ENCODE measurements at regions not wholly inside any gene's neighbourhood (a gene's known extent, or its start where the extent isn't known, plus 50 kb on each side); places are given as distances from the start of the nearest gene placed in this dataset.

DNA sequence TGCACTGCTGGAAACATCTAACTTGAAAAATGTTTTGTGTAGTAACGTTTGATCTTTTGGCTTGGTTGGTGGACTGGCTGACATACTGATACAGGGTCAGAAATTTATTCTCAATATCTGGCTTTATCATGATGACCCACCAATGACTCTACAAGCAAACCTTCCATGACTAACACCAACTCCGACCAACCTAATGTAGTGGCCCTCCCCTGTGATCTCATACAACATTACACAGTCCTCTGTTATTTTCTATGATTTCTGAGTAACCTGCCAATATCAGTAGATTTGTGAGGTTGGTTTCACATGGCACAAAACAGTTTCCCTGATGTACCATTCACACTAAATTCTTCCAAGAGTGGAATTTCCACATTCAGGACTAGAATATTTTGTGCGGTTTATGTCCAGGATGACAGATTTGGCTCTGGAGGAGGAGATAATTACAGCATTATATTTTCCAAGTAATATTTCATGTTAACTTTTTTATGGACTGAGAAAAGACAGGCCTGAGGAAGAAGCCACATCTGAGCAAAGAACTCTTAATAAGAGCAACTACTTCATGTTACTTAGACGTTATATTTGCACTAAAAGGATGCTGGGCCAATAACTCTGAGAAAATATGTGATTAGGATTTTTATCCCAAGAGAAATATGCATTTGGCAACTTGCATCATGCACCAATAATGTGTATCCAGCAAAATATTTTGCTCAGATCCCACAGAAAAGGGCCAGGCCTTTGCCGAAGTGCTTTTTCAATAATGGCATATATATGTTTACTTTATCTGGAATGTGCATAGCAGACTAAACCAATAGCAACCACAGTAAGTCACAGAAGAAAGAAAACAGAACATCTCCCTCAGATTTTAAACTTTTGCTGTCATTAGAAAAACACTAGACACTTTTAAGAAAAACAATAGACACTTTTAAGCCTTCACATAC, 273.4 kb downstream of the KCNN2 start:
- WGBS = 93% methylated on average over 5 of the region's 5 CpGs
- Histone ChIP-seq H3K36me3 (ENCODE audit: control insufficient read depth in 2 of 2, insufficient read depth in 2 of 2, low read length in 1 of 2) (no peaks in the 10 kb centered on the region), H3K4me3 (ENCODE audit: low read length in 2 of 2) (no peak overlapping the region), H3K4me1 (ENCODE audit: control insufficient read depth in 2 of 2, insufficient read depth in 2 of 2, low read length in 2 of 2) (no peaks in the 10 kb centered on the region), H3K27ac (ENCODE audit: low read depth in 1 of 2, low read length in 1 of 2) (no peak overlapping the region), H3K9me3 (ENCODE audit: control insufficient read depth in 2 of 2, insufficient read depth in 1 of 2, low read length in 1 of 2) (no peaks in the 10 kb centered on the region), H3K27me3 (ENCODE audit: control insufficient read depth in 2 of 2, insufficient read depth in 1 of 2, low read length in 1 of 2) (no peaks in the 10 kb centered on the region)
- no peak for DNase-seq (ENCODE audit: low read depth in 6 of 9, low spot score in 9 of 9)

DNA sequence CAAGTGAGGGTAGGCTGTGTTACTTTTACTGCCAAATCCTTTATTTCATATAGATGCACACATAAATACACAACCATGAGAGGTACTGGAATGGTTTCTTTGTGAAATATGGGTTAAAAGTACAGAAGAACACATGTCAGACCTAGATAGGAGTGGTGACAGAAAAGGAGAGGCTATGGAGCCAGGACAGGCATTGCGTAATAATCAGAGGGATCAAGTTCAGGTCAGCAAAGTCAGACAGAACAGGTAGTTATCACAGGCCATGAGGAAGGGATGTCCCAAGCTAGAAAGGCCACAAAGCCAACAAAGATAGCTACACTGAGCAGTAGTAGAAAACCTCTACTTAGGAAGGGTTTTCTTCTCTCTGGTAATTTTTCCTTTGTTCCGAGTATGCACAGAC, 272.6 kb downstream of the KCNN2 start:
- H3K4me3 ChIP-seq (ENCODE audit: low read length in 2 of 2) = no peak overlapping the region
- no peaks in the 10 kb centered on the region for H3K9me3 ChIP-seq (ENCODE audit: control insufficient read depth in 2 of 2, insufficient read depth in 1 of 2, low read length in 1 of 2)
- H3K27me3 ChIP-seq (ENCODE audit: control insufficient read depth in 2 of 2, insufficient read depth in 1 of 2, low read length in 1 of 2) = no peaks in the 10 kb centered on the region
- no peaks in the 10 kb centered on the region for H3K4me1 ChIP-seq (ENCODE audit: control insufficient read depth in 2 of 2, insufficient read depth in 2 of 2, low read length in 2 of 2)
- no peaks in the 10 kb centered on the region for H3K36me3 ChIP-seq (ENCODE audit: control insufficient read depth in 2 of 2, insufficient read depth in 2 of 2, low read length in 1 of 2)
- no peak overlapping the region for H3K27ac ChIP-seq (ENCODE audit: low read depth in 1 of 2, low read length in 1 of 2)
- 94% methylated on average over 2 of the region's 2 CpGs for WGBS
- DNase-seq (ENCODE audit: low read depth in 6 of 9, low spot score in 9 of 9) = no peak

DNA sequence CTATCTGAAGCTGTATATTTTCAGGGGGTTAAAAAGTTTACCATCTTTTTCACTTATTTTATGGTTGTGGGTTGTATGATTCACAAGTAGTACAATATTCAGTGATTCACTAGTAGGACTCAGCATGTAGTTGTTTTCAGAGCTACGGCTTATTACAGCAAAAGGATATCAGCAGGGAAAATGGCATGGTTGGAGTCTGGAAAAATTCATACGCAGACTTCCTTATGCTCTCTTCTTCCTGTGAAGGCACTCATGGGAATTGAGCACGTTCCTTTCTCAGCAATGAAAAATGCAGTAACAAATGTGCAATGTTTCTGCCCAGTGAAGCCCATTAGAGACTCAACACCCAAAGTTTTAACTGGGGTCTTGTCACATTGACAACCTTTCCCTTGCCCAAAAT, 250.5 kb downstream of the KCNN2 start:
- Histone ChIP-seq H3K4me1 (ENCODE audit: control insufficient read depth in 2 of 2, insufficient read depth in 2 of 2, low read length in 2 of 2) (no peaks in the 10 kb centered on the region), H3K9me3 (ENCODE audit: control insufficient read depth in 2 of 2, insufficient read depth in 1 of 2, low read length in 1 of 2) (peaks cover 0 to 9% of the 10 kb centered on the region in 2 donors), H3K27ac (ENCODE audit: low read depth in 1 of 2, low read length in 1 of 2) (no peak overlapping the region), H3K4me3 (ENCODE audit: low read length in 2 of 2) (no peak overlapping the region), H3K36me3 (ENCODE audit: control insufficient read depth in 2 of 2, insufficient read depth in 2 of 2, low read length in 1 of 2) (no peaks in the 10 kb centered on the region), H3K27me3 (ENCODE audit: control insufficient read depth in 2 of 2, insufficient read depth in 1 of 2, low read length in 1 of 2) (no peaks in the 10 kb centered on the region)
- 81% methylated on average over 3 of the region's 3 CpGs for WGBS
- DNase-seq (ENCODE audit: low read depth in 6 of 9, low spot score in 9 of 9) = no peak

DNA sequence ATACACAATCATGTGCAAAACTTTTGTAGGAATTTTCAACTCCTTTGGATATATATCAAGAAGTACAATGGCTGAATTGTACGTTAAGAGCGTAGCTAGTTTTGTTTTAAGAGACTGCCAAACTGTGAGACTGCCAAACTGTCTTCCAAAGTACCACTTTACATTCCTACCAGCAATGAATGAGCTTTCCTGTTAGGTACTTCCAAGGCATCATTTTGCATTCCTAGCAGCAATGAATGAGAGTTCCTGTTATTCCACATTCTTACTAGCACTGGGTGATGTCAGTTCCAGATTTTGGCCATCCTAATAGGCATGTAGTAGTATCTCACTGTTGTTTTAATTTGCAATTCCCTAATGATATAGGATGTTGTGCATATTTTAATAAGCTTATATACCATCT, 219.3 kb downstream of the KCNN2 start:
- no peaks in the 10 kb centered on the region for H3K4me1 ChIP-seq (ENCODE audit: control insufficient read depth in 2 of 2, insufficient read depth in 2 of 2, low read length in 2 of 2)
- H3K36me3 ChIP-seq (ENCODE audit: control insufficient read depth in 2 of 2, insufficient read depth in 2 of 2, low read length in 1 of 2) = no peaks in the 10 kb centered on the region
- H3K27me3 ChIP-seq (ENCODE audit: control insufficient read depth in 2 of 2, insufficient read depth in 1 of 2, low read length in 1 of 2) = no peaks in the 10 kb centered on the region
- peaks cover 0 to 2% of the 10 kb centered on the region in 2 donors for H3K9me3 ChIP-seq (ENCODE audit: control insufficient read depth in 2 of 2, insufficient read depth in 1 of 2, low read length in 1 of 2)
- no peak overlapping the region for H3K4me3 ChIP-seq (ENCODE audit: low read length in 2 of 2)
- 87% methylated on average over 2 of the region's 2 CpGs for WGBS
- H3K27ac ChIP-seq (ENCODE audit: low read depth in 1 of 2, low read length in 1 of 2) = no peak overlapping the region
- DNase-seq (ENCODE audit: low read depth in 6 of 9, low spot score in 9 of 9) = no peak

DNA sequence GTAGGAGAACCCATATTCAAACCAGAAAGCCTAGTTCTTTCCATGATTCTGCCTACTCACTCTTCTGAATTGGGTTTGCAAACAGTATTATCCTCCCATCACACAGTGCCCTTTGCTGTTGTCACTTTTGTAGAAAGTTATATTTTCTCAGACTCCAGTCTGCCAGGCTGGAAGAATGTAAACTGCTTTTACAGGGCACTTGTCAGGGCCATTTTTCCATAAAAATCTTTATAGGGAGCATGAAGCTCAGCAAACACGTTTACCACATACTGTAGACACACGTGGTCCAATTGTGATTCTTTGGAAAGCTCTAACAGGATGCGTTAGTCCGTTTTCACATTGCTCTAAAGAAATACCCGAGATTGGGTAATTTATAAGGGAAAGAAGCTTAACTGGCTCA, 204.0 kb downstream of the KCNN2 start:
- WGBS = 89% methylated on average over 5 of the region's 5 CpGs
- no peak overlapping the region for H3K27ac ChIP-seq (ENCODE audit: low read depth in 1 of 2, low read length in 1 of 2)
- no peak for DNase-seq (ENCODE audit: low read depth in 6 of 9, low spot score in 9 of 9)

DNA sequence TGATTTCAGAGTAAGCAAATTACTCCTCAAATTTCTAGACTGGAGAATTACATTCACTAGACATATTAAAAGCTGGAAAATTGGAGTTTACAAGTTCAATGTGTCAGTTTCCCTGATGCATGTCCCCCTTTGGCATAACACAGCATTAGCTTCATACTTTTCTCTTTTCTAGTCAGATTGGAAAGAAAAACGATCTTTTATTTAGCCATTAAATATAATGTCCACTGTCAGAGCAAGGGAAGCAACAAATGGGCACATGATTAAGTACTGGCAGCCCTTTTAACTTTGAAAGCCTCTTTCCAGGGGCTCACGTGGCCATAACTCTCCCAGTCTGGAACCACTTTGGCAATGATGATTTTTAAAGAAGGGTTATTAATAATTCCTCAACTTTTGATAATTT, 203.3 kb downstream of the KCNN2 start:
- Histone ChIP-seq H3K27ac (ENCODE audit: low read depth in 1 of 2, low read length in 1 of 2) (no peak overlapping the region), H3K36me3 (ENCODE audit: control insufficient read depth in 2 of 2, insufficient read depth in 2 of 2, low read length in 1 of 2) (no peaks in the 10 kb centered on the region), H3K4me1 (ENCODE audit: control insufficient read depth in 2 of 2, insufficient read depth in 2 of 2, low read length in 2 of 2) (no peaks in the 10 kb centered on the region), H3K27me3 (ENCODE audit: control insufficient read depth in 2 of 2, insufficient read depth in 1 of 2, low read length in 1 of 2) (no peaks in the 10 kb centered on the region), H3K4me3 (ENCODE audit: low read length in 2 of 2) (no peak overlapping the region), H3K9me3 (ENCODE audit: control insufficient read depth in 2 of 2, insufficient read depth in 1 of 2, low read length in 1 of 2) (no peaks in the 10 kb centered on the region)
- WGBS = 61% methylated on average over 2 of the region's 2 CpGs
- DNase-seq (ENCODE audit: low read depth in 6 of 9, low spot score in 9 of 9) = no peak

More for the DNA sequence above, 204.0 kb downstream of the KCNN2 start:
- H3K27me3 ChIP-seq (ENCODE audit: control insufficient read depth in 2 of 2, insufficient read depth in 1 of 2, low read length in 1 of 2) = no peaks in the 10 kb centered on the region
- H3K4me1 ChIP-seq (ENCODE audit: control insufficient read depth in 2 of 2, insufficient read depth in 2 of 2, low read length in 2 of 2) = no peaks in the 10 kb centered on the region
- H3K36me3 ChIP-seq (ENCODE audit: control insufficient read depth in 2 of 2, insufficient read depth in 2 of 2, low read length in 1 of 2) = no peaks in the 10 kb centered on the region
- no peak overlapping the region for H3K4me3 ChIP-seq (ENCODE audit: low read length in 2 of 2)
- no peaks in the 10 kb centered on the region for H3K9me3 ChIP-seq (ENCODE audit: control insufficient read depth in 2 of 2, insufficient read depth in 1 of 2, low read length in 1 of 2)

DNA sequence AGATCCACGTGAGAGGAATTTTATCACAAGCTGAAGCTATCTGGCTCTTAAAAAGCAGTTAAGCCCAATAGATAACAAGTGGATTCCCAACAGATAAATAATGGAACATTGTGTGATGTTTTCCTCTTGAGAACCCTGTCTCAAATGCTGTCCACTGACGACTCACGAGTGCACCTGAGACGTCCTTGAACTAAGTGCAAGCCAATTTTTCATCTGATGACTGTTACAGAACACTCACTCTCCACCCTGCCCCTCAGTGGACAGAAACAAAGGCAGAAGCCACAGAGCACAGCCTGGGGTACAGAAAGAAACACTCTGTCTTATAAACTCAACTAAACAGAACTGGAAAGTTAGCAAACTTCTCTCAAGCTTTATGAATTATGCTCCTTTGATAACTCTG, 199.5 kb downstream of the KCNN2 start:
- no peaks in the 10 kb centered on the region for H3K9me3 ChIP-seq (ENCODE audit: control insufficient read depth in 2 of 2, insufficient read depth in 1 of 2, low read length in 1 of 2)
- no peaks in the 10 kb centered on the region for H3K27me3 ChIP-seq (ENCODE audit: control insufficient read depth in 2 of 2, insufficient read depth in 1 of 2, low read length in 1 of 2)
- no peaks in the 10 kb centered on the region for H3K4me1 ChIP-seq (ENCODE audit: control insufficient read depth in 2 of 2, insufficient read depth in 2 of 2, low read length in 2 of 2)
- WGBS = 89% methylated on average over 4 of the region's 4 CpGs
- H3K27ac ChIP-seq (ENCODE audit: low read depth in 1 of 2, low read length in 1 of 2) = no peak overlapping the region
- no peaks in the 10 kb centered on the region for H3K36me3 ChIP-seq (ENCODE audit: control insufficient read depth in 2 of 2, insufficient read depth in 2 of 2, low read length in 1 of 2)
- H3K4me3 ChIP-seq (ENCODE audit: low read length in 2 of 2) = no peak overlapping the region
- no peak for DNase-seq (ENCODE audit: low read depth in 6 of 9, low spot score in 9 of 9)

Data from thymus (tissue), 11 donors.